MM.1S (cell line): ENCODE measurements at regions not wholly inside any gene's neighbourhood (a gene's known extent, or its start where the extent isn't known, plus 50 kb on each side); places are given as distances from the start of the nearest gene placed in this dataset.

Source experiments
- DNase-seq: peaks from one replicate; pipeline ENCODE4 v3.0.0-alpha.2; 2015
- H2AFZ ChIP-seq: fragments of 300-600 bp; sonication (generic); 2 replicates; pipeline ENCODE4 v1.6.0; 2016; ENCODE audit warnings: antibody characterized with exemption, low read length
- H3F3A ChIP-seq: fragments of 300-600 bp; sonication (generic); 2 replicates; pipeline ENCODE4 v1.6.1; 2016; ENCODE audit warnings: mild to moderate bottlenecking, antibody characterized with exemption, low read length, moderate library complexity, mixed read lengths; ENCODE audit not compliant: insufficient read depth
- H3K27ac ChIP-seq: fragments of 300-600 bp; sonication (generic); 2 replicates; pipeline ENCODE4 v1.5.1; 2016; ENCODE audit warnings: mild to moderate bottlenecking, low read length
- H3K27me3 ChIP-seq: fragments of 300-600 bp; sonication (generic); replicated peaks from 2 replicates; pipeline ENCODE4 v1.6.0; 2016; ENCODE audit warnings: low read length; ENCODE audit not compliant: insufficient read depth
- H3K36me3 ChIP-seq: fragments of 300-600 bp; sonication (generic); replicated peaks from 2 replicates; pipeline ENCODE4 v1.6.1; 2016; ENCODE audit warnings: mild to moderate bottlenecking, low read length, mixed read lengths; ENCODE audit not compliant: insufficient read depth
- H3K4me1 ChIP-seq: fragments of 300-600 bp; sonication (generic); 2 replicates; pipeline ENCODE4 v1.6.1; 2016; ENCODE audit warnings: low read length, mixed read lengths
- H3K4me2 ChIP-seq: fragments of 300-600 bp; sonication (generic); 2 replicates; pipeline ENCODE4 v1.6.0; 2016; ENCODE audit warnings: low read depth, low read length
- H3K4me3 ChIP-seq: fragments of 300-600 bp; sonication (generic); 2 replicates; pipeline ENCODE4 v1.5.1; 2016; ENCODE audit warnings: low read length, mixed read lengths
- H3K79me2 ChIP-seq: fragments of 300-600 bp; sonication (generic); 2 replicates; pipeline ENCODE4 v1.6.1; 2016; ENCODE audit warnings: mixed run types, low read length, mixed read lengths
- H3K9ac ChIP-seq: fragments of 300-600 bp; sonication (generic); 2 replicates; pipeline ENCODE4 v1.6.1; 2016; ENCODE audit warnings: low read length, mixed read lengths
- H3K9me2 ChIP-seq: fragments of 300-600 bp; sonication (generic); replicated peaks from 2 replicates; pipeline ENCODE4 v1.6.1; 2016; ENCODE audit warnings: mild to moderate bottlenecking, low read length, mixed read lengths; ENCODE audit not compliant: insufficient read depth
- H3K9me3 ChIP-seq: fragments of 300-600 bp; sonication (generic); replicated peaks from 2 replicates; pipeline ENCODE4 v1.6.1; 2016; ENCODE audit warnings: mild to moderate bottlenecking, low read length, mixed read lengths; ENCODE audit not compliant: insufficient read depth
- H4K20me1 ChIP-seq: fragments of 300-600 bp; sonication (generic); 2 replicates; pipeline ENCODE4 v1.6.1; 2016; ENCODE audit warnings: mild to moderate bottlenecking, low read length, moderate library complexity, mixed read lengths; ENCODE audit not compliant: insufficient read depth
- EZH2 ChIP-seq: fragments of 300-600 bp; sonication (generic); optimal IDR thresholded peaks from 2 replicates; pipeline ENCODE3; 2017; ENCODE audit warnings: low read depth, mild to moderate bottlenecking, antibody characterized with exemption, low read length, mixed read lengths
- EZH2phosphoT487 ChIP-seq: fragments of 300-600 bp; sonication (generic); IDR thresholded peaks from 2 replicates; pipeline ENCODE4 v1.6.1; 2018; ENCODE audit warnings: antibody characterized with exemption, low read length
- TF ChIP-seq, protein P1 (sequence below): fragments of 300-600 bp; sonication (generic); IDR thresholded peaks from 2 replicates; pipeline ENCODE4 v1.5.1; 2016; ENCODE audit warnings: antibody characterized with exemption, low read length, mixed read lengths

GRCh38 chr1:19011845-19012231, 55.4 kb upstream of the IFFO2 start:
- H3K36me3 ChIP-seq = no peaks in the 10 kb centered on the region
- TF ChIP-seq EZH2phosphoT487 = no peak
- no peak for TF ChIP-seq EZH2
- TF ChIP-seq, protein P1, sequence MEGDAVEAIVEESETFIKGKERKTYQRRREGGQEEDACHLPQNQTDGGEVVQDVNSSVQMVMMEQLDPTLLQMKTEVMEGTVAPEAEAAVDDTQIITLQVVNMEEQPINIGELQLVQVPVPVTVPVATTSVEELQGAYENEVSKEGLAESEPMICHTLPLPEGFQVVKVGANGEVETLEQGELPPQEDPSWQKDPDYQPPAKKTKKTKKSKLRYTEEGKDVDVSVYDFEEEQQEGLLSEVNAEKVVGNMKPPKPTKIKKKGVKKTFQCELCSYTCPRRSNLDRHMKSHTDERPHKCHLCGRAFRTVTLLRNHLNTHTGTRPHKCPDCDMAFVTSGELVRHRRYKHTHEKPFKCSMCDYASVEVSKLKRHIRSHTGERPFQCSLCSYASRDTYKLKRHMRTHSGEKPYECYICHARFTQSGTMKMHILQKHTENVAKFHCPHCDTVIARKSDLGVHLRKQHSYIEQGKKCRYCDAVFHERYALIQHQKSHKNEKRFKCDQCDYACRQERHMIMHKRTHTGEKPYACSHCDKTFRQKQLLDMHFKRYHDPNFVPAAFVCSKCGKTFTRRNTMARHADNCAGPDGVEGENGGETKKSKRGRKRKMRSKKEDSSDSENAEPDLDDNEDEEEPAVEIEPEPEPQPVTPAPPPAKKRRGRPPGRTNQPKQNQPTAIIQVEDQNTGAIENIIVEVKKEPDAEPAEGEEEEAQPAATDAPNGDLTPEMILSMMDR = no peak
- H3K27ac ChIP-seq = no peak overlapping the region
- no peak overlapping the region for H3K4me3 ChIP-seq
- H2AFZ ChIP-seq = no peak overlapping the region
- no peaks in the 10 kb centered on the region for H3K79me2 ChIP-seq
- peaks cover 12% of the 10 kb centered on the region for H3K4me1 ChIP-seq
- no peaks in the 10 kb centered on the region for H3K9me2 ChIP-seq
- H3F3A ChIP-seq = 0 out of 2 replicates have a peak, but pooled peaks cover 10% of the 10 kb centered on the region
- H3K27me3 ChIP-seq = peaks cover 85% of the 10 kb centered on the region
- DNase-seq = no peak
- H3K9ac ChIP-seq = no peak overlapping the region
- no peaks in the 10 kb centered on the region for H3K9me3 ChIP-seq
- no peak overlapping the region; the same call in 1 of the 2 replicates for H3K4me2 ChIP-seq
- no peaks in the 10 kb centered on the region for H4K20me1 ChIP-seq

DNA sequence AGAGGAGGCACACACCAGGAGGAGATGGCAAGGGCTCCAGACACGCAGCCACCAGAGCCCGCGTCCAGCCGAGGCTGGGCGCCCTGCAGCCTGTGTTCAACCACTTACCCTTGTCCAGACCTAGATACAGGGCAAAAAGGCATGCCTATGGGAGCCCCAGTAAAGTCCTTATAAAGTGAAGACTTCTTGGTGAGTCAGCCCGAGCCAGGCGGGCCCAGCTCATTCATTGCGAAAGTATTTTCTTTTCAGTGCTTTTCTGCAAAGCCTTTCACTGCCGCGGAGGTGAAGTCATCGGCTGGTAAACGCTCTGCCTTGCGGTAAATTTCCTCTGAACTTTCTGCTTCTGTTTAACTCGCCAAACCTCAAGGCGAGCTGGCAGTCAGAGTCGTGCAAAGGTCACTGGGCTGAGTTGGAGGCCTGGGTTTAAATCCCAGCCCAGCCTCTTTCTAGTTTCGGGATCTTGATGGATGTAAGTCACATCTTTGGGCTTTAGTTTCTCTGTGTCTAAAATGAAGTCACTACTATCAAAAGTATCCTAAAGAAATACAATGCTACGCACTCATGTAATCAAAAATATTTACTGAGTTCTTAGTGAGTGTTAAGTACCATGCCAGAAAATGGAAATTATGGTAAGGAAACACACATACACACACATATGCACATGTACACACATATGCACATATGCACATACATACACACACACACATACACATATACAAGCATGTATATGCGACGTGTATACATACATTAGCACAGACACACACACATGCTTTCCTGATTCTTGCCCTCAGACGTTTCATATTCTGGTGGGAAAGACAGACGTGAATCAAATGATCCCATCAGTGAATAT, 54.7 kb upstream of the IFFO2 start:
- Histone ChIP-seq H3K4me3 (peak overlapping the region; percentile 2; the same call in 1 of the 2 replicates), H3K27me3 (peaks cover 86% of the 10 kb centered on the region), H3K27ac (no peak overlapping the region), H2AFZ (no peak overlapping the region), H3K36me3 (no peaks in the 10 kb centered on the region), H3K9ac (no peak overlapping the region), H3K4me2 (peak overlapping the region; percentile 49; the same call in 1 of the 2 replicates), H3F3A (0 out of 2 replicates have a peak, but pooled peaks cover 10% of the 10 kb centered on the region), H4K20me1 (no peaks in the 10 kb centered on the region), H3K79me2 (no peaks in the 10 kb centered on the region), H3K4me1 (peaks cover 12% of the 10 kb centered on the region), H3K9me3 (no peaks in the 10 kb centered on the region), H3K9me2 (no peaks in the 10 kb centered on the region)
- TF ChIP-seq, protein P1 = no peak
- TF ChIP-seq EZH2 (no peak), EZH2phosphoT487 (no peak)
- DNase-seq = peak; percentile 79

GRCh38 chr1:19010503-19010902, 54.0 kb upstream of the IFFO2 start:
- Histone ChIP-seq H3K9ac (no peak overlapping the region), H2AFZ (no peak overlapping the region), H3K36me3 (no peaks in the 10 kb centered on the region), H3K9me2 (no peaks in the 10 kb centered on the region), H3K9me3 (no peaks in the 10 kb centered on the region), H3K4me2 (peak overlapping the region; percentile 49; the same call in 1 of the 2 replicates), H3K79me2 (no peaks in the 10 kb centered on the region), H3F3A (0 out of 2 replicates have a peak, but pooled peaks cover 10% of the 10 kb centered on the region), H3K27ac (no peak overlapping the region), H3K4me1 (peaks cover 12% of the 10 kb centered on the region), H4K20me1 (no peaks in the 10 kb centered on the region), H3K4me3 (peak overlapping the region; percentile 2; the same call in 1 of the 2 replicates), H3K27me3 (peaks cover 86% of the 10 kb centered on the region)
- no peak for TF ChIP-seq EZH2
- no peak for TF ChIP-seq EZH2phosphoT487
- TF ChIP-seq, protein P1 = no peak
- no peak for DNase-seq
